ENCODE measurements at regions not wholly inside any gene's neighbourhood (a gene's known extent, or its start where the extent isn't known, plus 50 kb on each side); places are given as distances from the start of the nearest gene placed in this dataset.

GRCh38 chr3:117104792-117105191 lies 395.2 kb downstream of the TUSC7 start:
- TF ChIP-seq POLR2AphosphoS5 (IDR thresholded peaks at IDR 0.05; ENCODE audit: low read depth, low read length) (no peak), REST (IDR thresholded peaks at IDR 0.05; ENCODE audit: insufficient read depth in 1 of 2, low read depth in 2 of 2, low read length in 2 of 2) (no peak), SIN3A (IDR thresholded peaks at IDR 0.05; ENCODE audit: borderline replicate concordance, insufficient read depth, low read length) (no peak), FOXP2 (optimal IDR thresholded peaks at IDR 0.05; ENCODE audit: borderline replicate concordance, extremely low read depth, extremely low read length, insufficient read depth) (no peak), TAF1 (IDR thresholded peaks at IDR 0.05; ENCODE audit: borderline replicate concordance, insufficient read depth, low read length) (no peak)

- TF ChIP-seq REST (IDR thresholded peaks at IDR 0.05; ENCODE audit: insufficient read depth in 1 of 2, low read depth in 2 of 2, low read length in 2 of 2) = no peak
- TF ChIP-seq POLR2AphosphoS5 (IDR thresholded peaks at IDR 0.05; ENCODE audit: low read depth, low read length) = no peak
- no peak for TF ChIP-seq TAF1 (IDR thresholded peaks at IDR 0.05; ENCODE audit: borderline replicate concordance, insufficient read depth, low read length)
- no peak for TF ChIP-seq FOXP2 (optimal IDR thresholded peaks at IDR 0.05; ENCODE audit: borderline replicate concordance, extremely low read depth, extremely low read length, insufficient read depth)
- TF ChIP-seq SIN3A (IDR thresholded peaks at IDR 0.05; ENCODE audit: borderline replicate concordance, insufficient read depth, low read length) = no peak
Observed at GRCh38 chr3:117105686-117106085, 396.1 kb downstream of the TUSC7 start.

GRCh38 chr3:117106396-117106795 lies 396.8 kb downstream of the TUSC7 start:
- TF ChIP-seq SIN3A (IDR thresholded peaks at IDR 0.05; ENCODE audit: borderline replicate concordance, insufficient read depth, low read length) (no peak), REST (IDR thresholded peaks at IDR 0.05; ENCODE audit: insufficient read depth in 1 of 2, low read depth in 2 of 2, low read length in 2 of 2) (no peak), FOXP2 (optimal IDR thresholded peaks at IDR 0.05; ENCODE audit: borderline replicate concordance, extremely low read depth, extremely low read length, insufficient read depth) (no peak), TAF1 (IDR thresholded peaks at IDR 0.05; ENCODE audit: borderline replicate concordance, insufficient read depth, low read length) (no peak), POLR2AphosphoS5 (IDR thresholded peaks at IDR 0.05; ENCODE audit: low read depth, low read length) (no peak)

- no peak for TF ChIP-seq POLR2AphosphoS5 (IDR thresholded peaks at IDR 0.05; ENCODE audit: low read depth, low read length)
- TF ChIP-seq FOXP2 (optimal IDR thresholded peaks at IDR 0.05; ENCODE audit: borderline replicate concordance, extremely low read depth, extremely low read length, insufficient read depth) = no peak
- no peak for TF ChIP-seq REST (IDR thresholded peaks at IDR 0.05; ENCODE audit: insufficient read depth in 1 of 2, low read depth in 2 of 2, low read length in 2 of 2)
- no peak for TF ChIP-seq SIN3A (IDR thresholded peaks at IDR 0.05; ENCODE audit: borderline replicate concordance, insufficient read depth, low read length)
- no peak for TF ChIP-seq TAF1 (IDR thresholded peaks at IDR 0.05; ENCODE audit: borderline replicate concordance, insufficient read depth, low read length)
Observed at GRCh38 chr3:117107946-117108345, 398.4 kb downstream of the TUSC7 start.

GRCh38 chr3:117109178-117109577 lies 399.6 kb downstream of the TUSC7 start:
- TF ChIP-seq TAF1 (IDR thresholded peaks at IDR 0.05; ENCODE audit: borderline replicate concordance, insufficient read depth, low read length) = no peak
- no peak for TF ChIP-seq REST (IDR thresholded peaks at IDR 0.05; ENCODE audit: insufficient read depth in 1 of 2, low read depth in 2 of 2, low read length in 2 of 2)
- TF ChIP-seq POLR2AphosphoS5 (IDR thresholded peaks at IDR 0.05; ENCODE audit: low read depth, low read length) = no peak
- TF ChIP-seq FOXP2 (optimal IDR thresholded peaks at IDR 0.05; ENCODE audit: borderline replicate concordance, extremely low read depth, extremely low read length, insufficient read depth) = no peak
- TF ChIP-seq SIN3A (IDR thresholded peaks at IDR 0.05; ENCODE audit: borderline replicate concordance, insufficient read depth, low read length) = no peak

All from PFSK-1 (cell line).